HCEC 1CT (cell line): ENCODE measurements at regions not wholly inside any gene's neighbourhood (a gene's known extent, or its start where the extent isn't known, plus 50 kb on each side); places are given as distances from the start of the nearest gene placed in this dataset.

Source experiments
- DNase-seq: peaks from one replicate; pipeline ENCODE4 v3.0.0-alpha.2; 2017

DNA sequence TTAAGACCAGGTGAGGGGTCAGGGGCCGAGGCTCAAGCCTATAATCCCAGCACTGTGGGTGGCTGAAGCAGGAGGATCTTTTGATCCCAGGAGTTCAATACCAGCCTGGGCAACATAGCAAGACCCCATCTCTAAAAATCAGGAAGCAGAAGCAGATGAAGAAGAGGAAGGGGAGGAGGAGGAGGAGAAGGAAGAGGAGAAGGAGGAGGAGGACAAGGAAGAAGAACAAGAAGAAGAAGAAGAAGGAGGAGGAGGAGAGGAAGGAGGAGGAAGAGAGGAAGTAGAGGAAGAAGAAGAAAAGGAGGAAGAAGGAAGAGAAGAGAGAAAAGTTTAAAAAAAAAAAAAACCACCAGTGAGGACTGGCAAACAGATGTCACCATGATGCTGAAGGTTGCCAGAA is 92.0 kb upstream of the TMEM26 start:
- no peak for DNase-seq

DNA sequence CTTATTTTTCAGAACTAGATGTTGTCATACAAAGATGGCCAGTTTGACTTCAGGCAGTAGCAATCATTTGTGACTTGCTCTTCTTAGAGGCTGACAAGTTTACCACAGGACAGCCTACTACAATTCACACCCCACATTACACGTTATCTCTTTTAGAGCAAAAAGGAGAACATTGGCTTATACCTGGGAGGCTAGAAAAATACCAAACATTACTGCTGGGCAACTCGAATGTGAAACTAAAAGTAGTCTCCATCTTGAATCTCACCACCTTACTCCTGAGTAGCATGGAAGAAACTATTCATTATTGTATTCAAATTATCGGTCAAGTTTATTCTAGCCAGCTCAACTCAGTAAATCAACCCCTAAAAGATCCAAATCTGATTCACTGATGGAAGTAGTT is 90.7 kb upstream of the TMEM26 start:
- DNase-seq = no peak

- no peak for DNase-seq
Observed at GRCh38 chr10:61542596-61542995, 89.4 kb upstream of the TMEM26 start.

GRCh38 chr10:61541960-61542359 is 88.8 kb upstream of the TMEM26 start:
- DNase-seq = no peak

- no peak for DNase-seq
Observed at GRCh38 chr10:61539876-61540275, 86.7 kb upstream of the TMEM26 start.

DNA sequence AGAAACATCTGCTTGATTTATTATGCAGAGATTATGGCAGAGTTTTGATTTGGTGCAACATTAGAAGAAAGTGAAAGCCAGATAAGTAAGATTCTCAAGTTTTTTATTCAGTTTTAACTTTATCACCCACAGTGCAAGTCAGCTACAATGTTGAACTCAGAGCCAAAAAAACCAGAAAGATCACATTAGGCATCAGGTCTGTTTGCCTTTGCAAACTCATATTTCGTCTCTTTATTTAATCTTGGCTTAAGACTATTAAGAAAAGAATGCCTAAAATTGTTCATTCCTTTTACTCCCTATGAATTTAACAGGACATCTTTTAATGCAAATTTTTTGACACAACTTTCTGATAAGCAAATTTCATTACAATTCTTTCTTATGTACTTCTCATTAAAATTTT is 76.0 kb upstream of the TMEM26 start:
- DNase-seq = no peak

DNA sequence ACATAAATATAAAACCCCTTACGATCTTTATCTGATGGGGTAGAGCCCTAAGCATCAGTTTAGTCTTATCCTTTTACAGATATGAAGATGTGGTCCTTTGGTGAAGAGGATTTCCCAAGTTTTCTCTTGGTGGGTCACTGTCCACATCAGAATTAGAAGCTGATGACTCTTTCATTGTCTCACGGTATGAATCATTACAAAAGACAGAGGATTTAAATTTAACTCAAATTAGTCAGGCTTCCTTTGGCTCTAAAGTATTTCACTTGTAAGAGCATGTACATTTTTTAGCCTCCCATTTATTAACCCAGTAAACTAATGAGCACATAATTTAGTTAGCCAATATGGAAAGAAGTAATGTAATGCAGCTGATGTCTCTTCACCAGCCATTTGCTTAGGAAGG is 49.9 kb upstream of the TMEM26 start:
- peak; percentile 60 for DNase-seq
